GM19438 (cell line): ENCODE measurements at regions not wholly inside any gene's neighbourhood (a gene's known extent, or its start where the extent isn't known, plus 50 kb on each side); places are given as distances from the start of the nearest gene placed in this dataset.

Experiments
- ATAC-seq: cut with Tn5 transposase; IDR thresholded peaks from one replicate; pipeline ENCODE4 v1.9.1; 2021; ENCODE audit warnings: low read depth; ENCODE audit not compliant: unreplicated experiment

DNA sequence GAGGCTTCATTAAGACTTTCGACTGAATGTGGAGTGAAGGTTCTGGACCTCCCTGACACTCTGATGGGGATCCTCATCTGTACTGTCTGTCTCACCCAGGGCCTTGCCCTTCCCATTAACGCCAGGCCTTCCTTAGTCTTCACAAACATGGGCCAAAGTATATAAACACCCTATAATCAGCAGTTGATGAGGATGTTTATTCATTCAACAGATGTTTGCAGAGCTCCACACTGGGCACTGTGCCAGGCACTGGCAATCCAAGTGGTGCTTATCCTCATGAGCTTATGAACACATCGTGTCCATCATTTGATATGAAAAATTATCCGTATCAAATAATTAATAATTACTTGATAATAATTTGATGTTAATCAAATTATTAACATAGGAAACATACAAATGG, 454.4 kb downstream of the FUT8 start:
- ATAC-seq, result no peak

DNA sequence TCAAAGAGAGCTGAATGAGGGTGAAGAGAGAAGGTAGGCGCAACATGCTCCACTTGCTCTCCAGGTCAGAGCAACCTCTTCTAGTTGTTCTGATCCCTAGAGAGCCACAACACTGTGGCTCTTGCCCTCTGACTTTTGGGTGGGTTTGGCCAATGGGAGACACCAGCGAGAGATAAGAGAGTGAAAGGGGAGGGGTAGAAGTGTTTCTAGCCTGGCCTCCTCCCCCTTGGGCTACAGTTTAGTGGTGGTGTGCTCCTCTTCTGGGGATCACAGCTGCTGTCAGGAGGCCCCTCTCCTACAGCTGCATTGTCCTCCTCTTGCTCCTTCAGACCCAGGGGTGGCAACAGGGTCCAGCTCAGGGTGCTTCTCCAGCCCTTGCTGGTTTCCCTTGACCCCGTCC, 454.8 kb downstream of the FUT8 start:
- no peak for ATAC-seq

DNA sequence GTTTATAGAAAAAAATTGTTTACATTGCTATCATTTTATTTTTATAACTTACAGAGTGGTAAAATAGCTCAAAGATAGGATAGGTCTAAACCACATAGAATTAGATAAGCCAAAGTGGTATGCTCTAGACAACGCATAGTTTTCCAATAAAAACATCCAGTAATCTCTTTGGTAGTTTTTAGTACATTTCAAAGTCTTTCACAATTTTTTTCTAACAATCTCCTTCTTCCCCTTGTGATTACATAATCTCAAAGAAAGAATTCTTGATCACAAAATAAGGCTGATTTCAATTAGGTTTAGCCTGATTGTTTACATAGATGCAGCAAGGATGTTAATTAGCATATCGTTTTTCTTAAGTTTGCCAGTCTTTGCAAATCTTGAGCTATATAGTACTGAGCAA, 460.0 kb downstream of the FUT8 start:
- ATAC-seq, result no peak

DNA sequence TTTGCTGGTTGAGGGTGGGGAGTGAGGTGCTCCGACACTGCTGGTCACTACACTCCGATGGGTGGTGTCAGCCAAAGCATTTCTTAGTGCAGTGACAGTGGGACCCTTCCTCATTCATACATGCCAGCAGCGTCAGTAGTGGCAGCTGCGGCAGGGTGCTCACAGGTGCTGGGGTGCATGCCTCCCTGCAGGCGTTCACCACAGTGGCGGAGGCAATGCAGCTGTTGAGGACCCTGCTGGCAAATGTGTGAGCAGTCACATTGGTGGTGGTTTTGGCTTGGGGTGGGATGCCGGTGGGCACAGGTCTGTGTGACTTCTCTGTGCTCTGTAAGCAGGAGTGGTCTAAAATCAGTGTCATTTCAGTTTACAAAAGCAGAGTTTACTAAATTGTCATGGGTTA, 464.6 kb downstream of the FUT8 start:
- ATAC-seq, result no peak

DNA sequence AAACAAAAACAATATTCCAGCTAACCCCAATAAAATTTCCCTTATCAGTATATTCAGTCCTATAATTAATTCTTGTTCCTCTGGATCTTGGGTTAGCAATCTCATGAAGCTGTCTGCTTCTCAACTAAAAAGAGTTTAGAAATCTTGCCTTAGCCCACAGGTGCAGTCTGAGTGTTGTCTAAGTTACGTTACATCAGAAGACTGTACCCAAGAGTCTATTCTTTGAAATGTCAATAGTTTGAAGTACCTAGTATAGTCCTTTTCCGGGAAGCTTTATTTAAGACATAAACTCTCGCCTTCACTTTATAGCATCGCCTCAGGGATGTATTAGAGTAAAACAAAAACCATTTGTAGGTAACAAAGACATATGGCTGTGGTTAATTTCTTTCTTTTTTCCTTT, 465.1 kb downstream of the FUT8 start:
- ATAC-seq, result no peak

DNA sequence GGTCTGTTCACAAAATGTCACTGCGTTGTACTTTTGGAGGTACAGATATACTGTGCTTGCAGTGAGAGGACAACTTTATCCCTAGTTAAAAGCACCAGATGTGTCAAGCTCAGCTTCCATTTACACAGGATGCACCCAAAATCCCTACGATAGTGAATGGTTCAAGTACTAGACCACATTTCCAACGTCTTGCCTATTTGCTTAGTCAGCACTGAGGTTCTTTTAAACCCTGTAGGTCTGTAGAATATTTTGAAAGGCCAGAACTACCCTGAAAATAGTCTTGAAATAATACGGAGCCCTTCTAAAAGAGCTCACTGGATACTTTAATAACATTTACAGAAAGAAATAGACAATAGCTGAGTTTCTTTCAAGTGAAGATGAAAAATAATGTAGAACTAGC, 466.1 kb downstream of the FUT8 start:
- ATAC-seq, result no peak

DNA sequence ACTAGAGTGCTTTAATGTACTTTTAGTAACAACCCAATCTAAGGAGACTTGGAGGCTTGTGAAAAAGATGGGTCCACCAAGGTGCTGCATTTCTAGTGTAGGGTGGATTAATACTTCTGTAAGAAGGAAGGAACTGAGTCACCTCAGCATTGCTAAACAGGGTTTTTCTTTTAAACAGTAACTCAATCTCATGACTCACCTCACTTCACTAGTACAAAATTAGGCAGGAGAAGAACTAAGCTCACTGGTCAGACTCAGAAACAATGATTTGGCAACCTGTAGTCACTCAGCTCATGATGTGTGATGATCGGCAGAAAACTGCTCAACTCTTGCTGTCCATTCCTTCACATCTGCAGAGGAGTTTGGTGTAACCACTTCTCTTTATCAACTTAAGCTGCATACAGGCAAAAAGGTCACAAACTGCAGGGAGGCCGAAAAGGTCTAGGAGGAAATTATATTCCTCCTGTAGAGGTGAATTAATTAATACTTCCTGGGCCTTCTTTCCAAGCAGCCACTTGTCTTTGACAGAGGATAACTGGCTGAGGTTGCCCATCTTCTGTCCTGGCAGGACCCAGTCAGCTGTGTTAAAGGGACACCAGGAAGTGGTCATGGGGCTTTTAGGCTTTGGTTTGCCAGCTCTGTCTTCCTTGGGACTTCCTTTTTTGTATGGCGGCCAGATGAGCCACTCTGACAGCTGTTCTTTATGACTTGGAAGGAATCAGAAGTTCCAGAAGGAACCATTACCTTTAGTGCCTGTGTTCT, 466.9 kb downstream of the FUT8 start:
- ATAC-seq, result no peak

DNA sequence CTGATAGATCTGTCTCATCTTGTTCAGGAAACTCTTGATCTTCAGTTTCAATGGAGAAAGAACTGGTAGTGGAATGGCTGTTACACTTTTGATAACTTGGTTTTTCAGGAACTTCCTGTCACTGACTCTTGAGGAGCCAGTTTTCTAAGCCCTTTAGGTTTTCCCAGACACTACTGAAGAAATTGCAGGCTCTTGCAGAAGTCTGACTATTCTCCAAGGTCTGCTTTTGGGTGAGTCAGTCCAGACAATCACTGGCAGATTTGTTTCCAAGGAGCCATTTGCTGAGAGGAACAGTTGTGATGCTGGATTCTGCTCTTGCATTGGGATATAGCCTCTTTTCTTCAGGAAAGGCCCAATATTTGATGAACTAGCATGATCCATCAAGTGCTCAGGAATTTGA, 468.0 kb downstream of the FUT8 start:
- no peak for ATAC-seq

DNA sequence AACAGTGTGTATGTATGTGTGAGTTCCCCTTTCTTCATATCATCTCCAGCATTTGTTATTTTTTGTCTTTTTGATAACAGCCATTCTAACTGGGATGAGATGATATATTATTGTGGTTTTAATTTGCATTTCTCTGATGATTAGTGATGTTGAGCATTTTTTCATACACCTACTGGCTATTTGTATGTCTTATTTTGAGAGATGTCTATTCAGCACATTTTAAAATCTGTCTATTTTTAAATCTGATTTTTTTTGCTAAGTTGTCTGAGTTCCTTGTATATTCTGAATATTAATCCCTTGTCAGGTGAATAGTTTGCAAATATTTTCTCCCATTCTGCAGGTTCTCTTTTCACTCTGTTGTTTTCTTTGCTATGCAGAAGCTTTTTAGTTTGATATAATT, 469.1 kb downstream of the FUT8 start:
- ATAC-seq, result no peak

DNA sequence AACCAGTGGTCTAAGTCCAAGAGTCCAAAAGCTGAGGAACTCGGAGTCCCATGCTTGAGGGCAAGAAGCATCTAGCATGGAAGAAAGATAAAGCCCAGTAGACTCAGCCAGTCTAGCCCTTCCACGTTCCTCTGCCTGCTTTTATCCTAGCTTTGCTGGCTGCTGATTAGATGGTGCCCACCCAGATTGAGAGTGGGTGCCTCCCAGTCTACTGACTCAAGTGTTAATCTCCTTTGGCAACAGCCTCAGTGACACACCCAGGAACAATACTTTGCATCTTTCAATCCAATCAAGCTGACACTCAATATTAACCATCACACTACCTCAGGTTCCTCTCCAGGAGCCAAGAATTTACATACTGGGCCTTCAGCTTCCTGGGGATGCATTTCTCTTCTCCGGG, 476.1 kb downstream of the FUT8 start:
- ATAC-seq, result no peak

DNA sequence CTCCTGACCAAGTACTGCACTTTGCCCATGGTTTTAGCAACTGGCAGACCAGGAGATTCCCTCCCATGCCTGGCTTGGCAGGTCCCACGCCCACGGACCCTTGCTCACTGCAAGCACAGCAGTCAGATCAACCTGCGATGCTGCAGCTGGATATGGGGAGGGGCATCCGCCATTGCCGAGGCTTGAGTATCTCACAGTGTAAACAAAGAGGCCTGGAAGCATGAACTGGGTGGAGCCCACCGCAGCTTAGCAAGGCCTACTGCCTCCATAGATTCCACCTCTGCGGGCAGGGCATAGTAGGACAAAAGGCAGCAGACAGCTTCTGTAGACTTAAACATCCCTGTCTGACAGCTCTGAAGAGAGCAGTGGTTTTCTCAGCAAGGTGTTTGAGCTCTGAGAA, 479.8 kb downstream of the FUT8 start:
- ATAC-seq, result no peak

DNA sequence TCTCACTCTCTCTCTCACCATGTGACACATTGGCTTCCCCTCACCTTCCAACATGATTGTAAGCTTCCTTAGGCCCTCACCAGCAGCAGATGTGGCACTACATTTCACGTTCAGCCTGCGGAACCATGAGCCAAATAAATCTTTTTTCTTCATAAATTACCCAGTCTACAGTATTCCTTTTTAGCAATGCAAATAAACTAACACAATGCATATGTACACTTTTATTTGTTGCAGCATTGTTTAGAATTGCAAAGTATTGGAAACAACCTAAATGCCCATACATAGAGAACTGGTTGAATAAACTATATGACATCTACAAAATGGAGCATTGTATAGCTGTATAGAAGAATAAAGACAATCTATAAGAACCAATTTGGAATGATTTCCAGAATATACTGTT, 487.6 kb downstream of the FUT8 start:
- no peak for ATAC-seq

DNA sequence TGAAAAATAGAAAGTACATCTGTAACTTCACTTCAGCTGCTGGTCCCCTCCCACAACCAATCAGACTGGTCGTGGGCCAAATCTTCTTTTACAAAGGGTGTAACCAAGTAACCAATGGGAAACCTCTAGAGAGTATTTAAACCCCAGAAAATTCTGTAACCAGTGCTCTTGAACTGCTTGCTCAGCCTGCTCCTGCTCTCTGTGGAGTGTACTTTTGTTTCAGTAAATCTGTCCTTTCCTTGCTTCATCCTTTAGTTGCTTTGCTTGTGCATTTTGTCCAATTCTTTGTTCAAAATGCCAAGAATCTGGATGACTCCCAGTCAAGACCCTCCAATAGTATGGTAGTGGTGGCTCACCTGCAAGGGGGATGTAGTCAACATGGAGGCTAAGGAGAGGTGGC, 489.1 kb downstream of the FUT8 start:
- no peak for ATAC-seq

DNA sequence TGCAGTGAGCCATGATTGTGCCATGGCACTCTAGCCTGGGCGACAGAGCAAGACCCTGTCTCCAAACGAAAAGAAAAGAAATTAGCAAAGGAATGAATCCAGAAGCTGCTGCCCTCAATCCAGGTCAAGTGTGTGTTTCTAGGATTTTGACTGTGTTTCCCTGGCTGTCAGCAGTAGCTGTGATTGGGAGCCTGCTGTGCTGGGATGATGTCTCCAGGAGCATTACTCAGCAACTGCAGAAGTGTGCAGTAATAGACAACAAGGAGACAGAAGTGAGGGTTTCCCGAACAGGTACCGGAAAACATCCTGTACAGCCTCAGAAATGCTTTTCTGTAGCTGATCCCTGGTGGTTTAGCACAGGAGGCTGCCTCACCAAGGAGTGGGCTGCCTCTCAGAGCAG, 492.5 kb downstream of the FUT8 start:
- no peak for ATAC-seq

DNA sequence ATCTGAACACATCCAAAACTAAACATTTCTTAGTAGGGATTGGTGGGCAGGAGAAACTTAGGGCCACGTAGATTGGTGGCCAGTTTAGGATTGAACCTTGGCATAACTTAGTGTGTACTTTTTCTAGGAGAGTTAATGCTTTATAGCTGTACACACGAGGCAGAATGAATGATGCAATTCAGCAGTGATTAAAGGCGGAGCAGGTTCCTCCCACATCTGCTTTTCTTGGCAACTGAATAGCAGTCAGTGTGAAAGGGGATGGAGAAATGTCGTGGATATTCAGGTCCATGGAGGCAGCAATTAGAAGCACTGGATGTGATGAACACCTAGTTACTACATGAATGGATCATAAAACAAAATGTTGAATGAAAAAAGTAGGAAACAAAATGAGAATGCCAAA, 493.8 kb downstream of the FUT8 start:
- no peak for ATAC-seq

DNA sequence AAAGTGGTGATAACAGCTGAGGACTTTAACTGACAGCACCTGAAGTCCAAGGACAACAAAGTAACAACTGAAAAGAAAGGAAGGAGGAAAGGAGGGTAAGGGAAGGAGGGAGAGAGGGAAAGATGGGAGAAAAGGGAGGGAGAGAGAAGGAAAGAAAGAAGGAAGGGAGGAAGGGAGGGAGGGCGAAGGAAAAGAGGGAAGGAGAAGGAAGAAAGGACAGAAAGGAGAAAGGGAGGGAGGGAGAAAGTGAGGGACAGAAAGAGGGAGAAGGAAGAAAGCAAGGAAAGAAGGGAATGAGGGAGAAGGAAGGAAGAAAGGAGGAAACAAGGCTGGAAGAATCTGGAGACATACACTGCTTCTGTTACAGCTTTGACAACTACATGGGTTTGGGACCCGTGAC, 494.4 kb downstream of the FUT8 start:
- no peak for ATAC-seq

DNA sequence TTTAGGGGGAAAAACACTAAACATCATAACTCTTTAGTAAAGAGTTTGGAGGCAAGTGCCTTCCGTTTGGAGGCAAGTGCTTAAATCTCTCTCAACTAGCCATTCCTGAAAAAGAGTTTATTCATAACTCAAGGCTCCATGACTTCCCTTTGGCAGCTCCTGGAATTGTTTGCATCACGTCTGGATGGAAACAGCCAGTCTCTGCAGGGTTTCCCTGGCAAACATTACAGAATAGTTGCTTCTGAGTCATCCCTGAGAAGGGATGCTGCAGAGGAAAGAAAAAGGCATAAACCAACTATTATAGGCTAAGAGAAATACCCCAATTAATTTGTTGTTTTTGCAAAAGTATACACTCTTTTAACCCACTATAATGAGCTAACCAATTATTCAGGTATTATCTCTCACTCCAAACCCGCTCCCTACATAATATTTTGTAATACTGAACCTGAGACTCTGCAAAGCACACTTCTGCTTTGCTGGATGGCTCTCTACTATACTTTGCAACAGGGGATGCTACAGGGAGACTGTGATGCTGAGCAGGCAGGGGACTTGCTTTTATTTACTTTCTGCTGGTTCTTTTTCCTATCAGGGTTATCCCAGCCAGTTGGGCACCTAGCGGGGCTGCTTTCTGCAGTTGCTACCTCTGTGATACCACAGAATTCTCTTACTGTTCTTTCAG, 497.7 kb downstream of the FUT8 start:
- ATAC-seq, result no peak

DNA sequence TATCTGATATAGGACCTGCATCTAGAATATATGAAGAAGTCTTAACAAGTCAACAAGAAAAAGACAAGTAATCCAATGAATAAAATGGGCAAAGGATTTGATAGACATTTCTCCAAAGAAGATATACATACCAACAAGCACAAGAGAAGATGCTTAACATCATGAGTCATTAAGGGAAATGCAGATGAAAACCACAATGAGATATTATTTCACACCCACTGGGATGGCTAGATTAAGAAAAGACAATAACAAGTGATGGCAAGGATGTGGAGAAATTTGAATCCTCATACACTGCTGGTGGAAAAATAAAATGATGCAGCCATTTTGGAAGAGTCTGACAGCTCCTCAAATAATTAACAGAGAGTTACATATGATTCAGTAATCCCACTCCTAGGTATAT, 502.6 kb downstream of the FUT8 start:
- ATAC-seq, result no peak

DNA sequence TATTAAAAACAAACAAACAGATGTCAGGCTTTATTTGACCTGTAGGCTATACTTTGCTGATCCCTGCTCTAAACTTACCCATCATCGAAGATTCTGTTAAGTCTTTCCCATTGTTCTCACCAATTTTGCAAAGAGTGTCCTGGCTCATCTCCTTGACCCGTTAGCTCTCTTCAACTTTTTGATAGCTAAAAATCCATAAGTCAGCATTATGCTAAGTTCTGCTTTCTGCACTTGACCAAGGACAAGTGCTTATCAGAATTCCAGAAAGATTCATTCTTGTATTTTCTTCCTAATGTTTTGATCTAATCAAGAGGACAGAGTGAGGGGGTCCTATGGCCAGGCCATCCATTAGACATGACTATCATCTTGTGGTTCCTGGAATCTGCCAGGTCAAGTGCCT, 503.5 kb downstream of the FUT8 start:
- no peak for ATAC-seq

DNA sequence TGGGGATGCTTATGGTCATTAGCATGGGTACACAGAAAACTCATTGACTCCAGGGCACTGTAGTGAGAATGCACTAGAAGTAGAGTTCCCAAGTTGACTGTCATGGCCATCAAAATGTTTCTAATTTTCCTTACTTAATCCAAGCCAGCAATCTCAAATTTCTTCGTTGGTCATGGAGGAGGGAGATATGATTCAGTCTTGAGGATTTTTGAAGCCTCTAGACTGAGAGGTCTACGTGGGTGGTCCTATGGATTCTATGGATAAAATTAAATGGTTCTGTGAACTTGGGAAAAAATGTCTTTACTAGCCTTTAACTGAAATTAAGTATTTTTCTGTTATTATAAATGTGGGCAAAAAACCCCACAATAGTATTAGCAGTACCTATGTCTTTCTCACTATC, 508.5 kb downstream of the FUT8 start:
- ATAC-seq, result no peak

DNA sequence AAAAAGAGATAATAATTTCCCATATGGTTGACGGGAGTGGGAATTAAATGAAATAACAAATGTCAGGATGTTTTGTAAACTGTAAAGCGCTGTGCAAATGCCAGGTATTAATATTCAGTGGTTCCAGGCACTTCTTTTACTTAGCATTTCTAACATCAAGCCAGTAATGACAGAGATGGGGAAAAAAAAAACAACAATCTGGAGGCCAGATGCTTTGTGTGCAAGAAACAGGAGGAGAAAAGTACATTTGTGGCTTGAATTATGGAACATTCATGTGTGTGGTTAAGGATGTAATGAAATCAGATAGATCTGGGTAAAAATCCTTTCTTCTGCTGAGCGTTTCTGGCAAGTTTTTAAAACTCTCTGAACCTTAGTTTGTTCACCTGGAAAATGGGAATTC, 509.6 kb downstream of the FUT8 start:
- no peak for ATAC-seq

DNA sequence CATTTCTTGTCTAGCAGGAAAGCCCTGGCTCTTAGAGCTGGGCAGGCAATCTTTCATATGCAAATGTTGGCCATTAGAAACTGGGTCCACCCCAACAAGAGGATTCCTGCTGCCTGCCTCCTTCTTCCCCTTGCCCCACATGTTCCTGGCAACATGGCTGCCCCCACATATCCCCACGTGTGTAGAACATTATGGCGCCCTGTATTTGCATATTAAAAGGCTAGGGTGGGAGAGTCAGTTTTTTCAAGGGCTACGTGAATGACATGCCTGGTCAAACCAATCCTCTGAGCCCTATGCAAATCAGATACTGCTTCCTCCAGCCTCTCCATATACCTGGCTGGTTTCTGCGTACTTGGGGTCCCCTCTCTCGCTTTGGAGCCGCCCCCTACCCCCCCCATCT, 514.0 kb downstream of the FUT8 start:
- no peak for ATAC-seq
